GM18858 (cell line): ENCODE measurements at regions not wholly inside any gene's neighbourhood (a gene's known extent, or its start where the extent isn't known, plus 50 kb on each side); places are given as distances from the start of the nearest gene placed in this dataset.

Experiments
- ATAC-seq: cut with Tn5 transposase; IDR thresholded peaks from one replicate; pipeline ENCODE4 v1.9.1; 2021; ENCODE audit not compliant: unreplicated experiment

DNA sequence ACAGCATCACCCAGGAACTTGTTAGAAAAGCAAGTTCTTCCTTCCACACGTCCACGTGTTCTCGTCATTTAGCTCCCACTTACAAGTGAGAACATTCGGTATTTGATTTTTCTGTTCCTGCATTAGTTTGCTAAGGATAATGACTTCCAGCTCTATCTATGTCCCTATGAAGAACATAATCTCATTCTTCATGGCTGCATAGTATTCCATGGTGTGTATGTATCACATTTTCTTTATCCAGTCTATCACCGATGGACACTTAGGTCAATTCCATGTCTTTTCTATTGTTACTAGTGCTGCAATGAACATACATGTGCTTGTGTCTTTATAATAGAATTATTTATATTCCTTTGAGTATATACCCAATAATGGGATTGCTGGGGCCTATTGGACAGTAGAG lies 368.7 kb upstream of the RUNX1 start:
- no peak for ATAC-seq

GRCh38 chr21:35416866-35417489 lies 367.9 kb upstream of the RUNX1 start:
- no peak for ATAC-seq

GRCh38 chr21:35414507-35415139 lies 365.5 kb upstream of the RUNX1 start:
- ATAC-seq: no peak

- no peak for ATAC-seq
These were observed 365.0 kb upstream of the RUNX1 start for GRCh38 chr21:35414056-35414455.

- no peak for ATAC-seq
These were observed 363.1 kb upstream of the RUNX1 start for GRCh38 chr21:35412231-35412630.

- no peak for ATAC-seq
These were observed 362.3 kb upstream of the RUNX1 start for GRCh38 chr21:35411434-35411833.

DNA sequence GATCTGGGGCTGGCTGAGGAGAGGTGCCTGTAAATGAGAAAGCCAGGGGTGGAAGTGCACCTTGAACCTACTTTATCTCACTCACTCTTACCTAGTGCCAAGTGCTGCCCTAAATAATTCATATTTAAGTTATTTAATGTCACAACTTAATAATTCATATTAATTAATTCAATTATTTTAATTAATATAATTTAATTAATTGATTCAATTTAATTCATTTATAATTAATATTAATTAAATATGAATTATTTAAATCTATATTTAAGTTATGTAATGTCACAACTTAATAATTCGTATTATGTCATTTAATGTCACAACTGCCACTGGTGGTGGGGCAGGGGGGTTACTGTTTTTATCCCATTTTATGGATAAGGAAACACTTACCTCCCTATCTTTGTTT lies 361.6 kb upstream of the RUNX1 start:
- no peak for ATAC-seq

- no peak for ATAC-seq
These were observed 361.0 kb upstream of the RUNX1 start for GRCh38 chr21:35410123-35410522.

DNA sequence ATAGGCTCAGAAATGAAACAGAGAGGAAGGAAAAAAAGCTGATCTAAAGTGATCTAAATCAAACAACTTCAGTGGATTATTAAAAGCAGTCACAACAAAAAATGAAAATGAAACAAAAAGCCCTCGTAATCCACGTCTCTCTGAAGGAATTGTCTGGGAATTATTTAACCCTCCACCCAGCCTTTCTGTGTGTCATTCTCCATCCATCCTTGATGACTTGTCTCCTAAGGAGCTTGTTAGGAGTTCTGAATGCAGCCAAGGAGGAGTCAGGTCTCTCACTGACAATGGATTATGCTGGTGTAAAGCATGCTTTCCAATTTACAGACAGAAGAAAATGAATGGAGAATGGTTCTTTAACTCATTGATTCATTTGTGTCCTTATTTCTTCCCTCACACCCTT lies 359.3 kb upstream of the RUNX1 start:
- ATAC-seq: no peak

- ATAC-seq: no peak
These were observed 357.5 kb upstream of the RUNX1 start for GRCh38 chr21:35406635-35407034.

DNA sequence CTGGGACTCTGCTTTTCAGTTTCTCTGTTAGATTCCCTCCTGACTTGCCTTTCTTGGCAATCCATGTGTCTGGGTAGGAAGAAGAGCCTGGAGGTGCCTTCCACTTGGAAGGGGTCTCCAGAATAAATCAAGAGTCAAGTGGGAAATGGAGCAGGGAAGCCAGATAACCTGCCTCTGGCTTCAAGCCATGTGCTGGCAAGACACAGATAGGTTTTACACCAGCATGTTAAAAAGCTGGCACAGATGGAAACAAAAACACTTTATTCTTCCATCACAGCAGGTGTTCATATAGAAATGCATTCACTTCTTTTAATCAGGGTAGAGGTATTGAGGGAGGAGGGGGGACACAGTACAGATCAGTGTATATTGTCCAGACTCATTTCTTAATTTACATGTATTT lies 356.9 kb upstream of the RUNX1 start:
- no peak for ATAC-seq

DNA sequence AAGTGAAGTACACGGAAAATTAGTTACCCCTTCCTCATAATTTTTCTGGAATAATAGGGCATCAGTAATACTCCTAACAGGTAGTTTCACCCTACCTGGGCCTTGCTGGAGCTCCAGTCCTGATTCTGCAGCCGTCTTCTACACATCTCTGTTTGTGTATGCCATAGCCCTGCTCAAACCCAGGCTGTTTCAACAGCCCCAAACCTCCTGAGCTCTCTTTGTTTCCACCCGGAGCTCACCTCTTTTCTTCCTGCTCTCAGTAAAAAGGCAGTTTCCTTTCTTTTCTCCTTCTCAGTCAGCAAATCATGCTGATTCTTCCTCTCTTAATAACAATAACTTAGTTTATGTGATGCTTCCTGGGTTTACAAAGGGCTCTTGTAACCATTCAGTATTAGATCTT lies 355.1 kb upstream of the RUNX1 start:
- ATAC-seq: no peak

- ATAC-seq: no peak
These were observed 353.0 kb upstream of the RUNX1 start for GRCh38 chr21:35402061-35402460.

GRCh38 chr21:35401476-35401875 lies 352.4 kb upstream of the RUNX1 start:
- no peak for ATAC-seq

DNA sequence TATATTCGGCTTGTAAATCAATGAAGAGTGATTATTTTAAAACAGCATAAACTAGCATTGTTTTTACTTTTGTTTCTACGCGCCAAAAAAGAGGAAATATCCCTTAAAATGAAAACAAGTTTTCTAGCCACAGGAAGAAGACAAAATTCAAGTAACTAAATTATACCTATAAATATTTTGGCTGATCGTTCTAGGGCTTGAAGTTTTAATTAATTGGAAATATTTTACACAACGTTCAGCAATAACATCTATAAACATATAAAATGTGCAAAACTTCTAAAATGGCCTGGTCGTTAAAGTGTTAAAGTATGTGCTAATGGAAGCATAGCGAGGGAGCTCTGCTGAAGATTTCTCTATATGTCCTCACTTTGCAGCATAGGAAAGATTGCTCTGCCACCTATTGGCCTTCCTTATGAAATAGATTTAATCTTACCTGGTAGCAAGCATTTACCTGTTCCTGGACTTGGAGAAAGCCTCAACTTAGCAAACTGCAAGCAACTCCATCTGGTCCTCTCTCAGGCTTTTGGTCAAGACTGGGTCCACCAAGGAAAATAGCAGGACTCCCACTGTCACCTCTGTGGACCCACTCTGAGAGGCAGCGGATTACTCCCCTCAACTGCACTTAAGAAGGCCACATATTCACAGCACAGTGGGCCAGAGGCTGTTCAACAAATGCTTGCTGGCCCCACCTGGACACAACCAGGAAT lies 351.3 kb upstream of the RUNX1 start:
- peak; percentile 53 for ATAC-seq

DNA sequence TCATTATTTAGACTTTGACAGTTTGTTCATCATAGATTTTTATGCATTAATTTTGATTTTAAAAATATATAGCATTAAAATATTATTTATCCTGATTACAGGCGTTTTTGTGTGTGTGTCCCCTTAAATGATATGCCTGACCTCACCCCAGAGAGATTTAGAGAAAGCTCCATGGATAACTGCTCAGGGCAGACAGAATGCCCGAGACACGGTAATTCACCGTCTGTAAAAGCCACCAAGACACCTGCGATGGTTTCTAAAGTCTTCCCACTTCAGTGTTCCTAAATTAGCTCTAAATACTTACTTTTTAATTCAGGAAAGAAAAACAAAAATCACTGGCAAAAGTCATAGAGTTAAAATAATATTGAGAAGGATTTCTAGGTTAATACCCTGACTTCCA lies 350.6 kb upstream of the RUNX1 start:
- ATAC-seq: no peak

GRCh38 chr21:35399002-35399530 lies 350.0 kb upstream of the RUNX1 start:
- ATAC-seq: no peak

- no peak for ATAC-seq
These were observed 349.4 kb upstream of the RUNX1 start for GRCh38 chr21:35398346-35398982.

- ATAC-seq: no peak
These were observed 348.7 kb upstream of the RUNX1 start for GRCh38 chr21:35397781-35398180.

- ATAC-seq: no peak
These were observed 347.6 kb upstream of the RUNX1 start for GRCh38 chr21:35396655-35397054.

DNA sequence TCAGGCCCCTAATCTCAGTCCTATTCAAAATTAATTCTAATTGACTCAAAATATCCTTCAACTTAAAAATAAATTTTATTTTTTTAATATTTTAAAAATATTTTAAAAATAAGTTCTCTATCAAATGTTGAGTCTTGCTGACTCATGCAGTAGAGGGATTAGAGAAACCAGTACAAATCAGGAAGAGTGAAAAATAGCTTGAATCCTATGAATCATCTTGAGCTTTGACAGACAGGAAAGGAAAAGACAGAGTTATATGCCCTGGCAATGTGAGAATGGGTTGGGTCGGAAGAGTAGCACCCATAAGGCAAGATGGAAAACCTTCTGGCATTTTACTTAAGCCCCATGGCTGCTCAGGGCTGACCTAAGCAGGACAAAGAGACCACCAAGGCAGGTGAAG lies 346.6 kb upstream of the RUNX1 start:
- ATAC-seq: no peak
